Neutrophil (primary cell): ENCODE measurements at regions not wholly inside any gene's neighbourhood (a gene's known extent, or its start where the extent isn't known, plus 50 kb on each side); places are given as distances from the start of the nearest gene placed in this dataset.
"Not testable (repeated sequence)": the region's sequence is repeated elsewhere in the genome, so short reads cannot be mapped to it uniquely, and the experiment has no call there.

Experiments
- H3K27ac ChIP-seq: fragments of 200-600 bp; sonication (generic); 2 replicates; pipeline ENCODE4 v1.5.1; 2016; ENCODE audit warnings: mild to moderate bottlenecking, moderate library complexity
- H3K27me3 ChIP-seq: fragments of 200-600 bp; sonication (generic); 2 replicates; pipeline ENCODE4 v1.6.0; 2016; ENCODE audit warnings: mild to moderate bottlenecking
- H3K36me3 ChIP-seq: fragments of 200-600 bp; sonication (generic); 2 replicates; pipeline ENCODE4 v1.5.1; 2017
- H3K4me1 ChIP-seq, 2 experiments: fragments of 200-600 bp in 1 of 2; sonication (generic) in 1 of 2; 1 replicate in 1 of 2; 2 replicates in 1 of 2; pipeline versions ENCODE4 v1.5.1 to v1.6.1; 2013 to 2016; ENCODE audit warnings: low read depth in 1 of 2, low read length in 1 of 2, mild to moderate bottlenecking in 1 of 2, moderate library complexity in 1 of 2; ENCODE audit not compliant: control insufficient read depth in 1 of 2, insufficient read depth in 1 of 2
- H3K4me3 ChIP-seq, 2 experiments: fragments of 200-600 bp in 1 of 2; sonication (generic) in 1 of 2; 1 replicate in 1 of 2; 2 replicates in 1 of 2; pipeline ENCODE4 v1.5.1; 2013 to 2016; ENCODE audit warnings: low read depth in 1 of 2, low read length in 1 of 2, mild to moderate bottlenecking in 1 of 2, moderate library complexity in 1 of 2
- H3K9me3 ChIP-seq: fragments of 200-600 bp; sonication (generic); 2 replicates; pipeline ENCODE4 v1.5.1; 2016
- CTCF ChIP-seq: fragments of 200-600 bp; sonication (generic); IDR thresholded peaks from 2 replicates; pipeline ENCODE4 v1.5.1; 2016; ENCODE audit warnings: antibody characterized with exemption

- Histone ChIP-seq H3K4me3 (no peak overlapping the region), H3K27me3 (no peaks in the 10 kb centered on the region), H3K36me3 (no peaks in the 10 kb centered on the region), H3K9me3 (no peaks in the 10 kb centered on the region), H3K4me1 (no peaks in the 10 kb centered on the region), H3K27ac (no peak overlapping the region)
- TF ChIP-seq CTCF = no peak
These were observed 305.4 kb upstream of the MAP3K7 start for GRCh38 chr6:90892271-90892670.

GRCh38 chr6:90891355-90891754 is 304.5 kb upstream of the MAP3K7 start:
- Histone ChIP-seq H3K27me3 (no peaks in the 10 kb centered on the region), H3K4me1 (no peaks in the 10 kb centered on the region), H3K4me3 (no peak overlapping the region), H3K27ac (no peak overlapping the region), H3K9me3 (no peaks in the 10 kb centered on the region), H3K36me3 (no peaks in the 10 kb centered on the region)
- no peak for TF ChIP-seq CTCF

GRCh38 chr6:90890683-90891330 is 303.9 kb upstream of the MAP3K7 start:
- no peak for TF ChIP-seq CTCF
- Histone ChIP-seq H3K36me3 (no peaks in the 10 kb centered on the region), H3K9me3 (no peaks in the 10 kb centered on the region), H3K4me3 (no peak overlapping the region), H3K27me3 (no peaks in the 10 kb centered on the region), H3K4me1 (no peaks in the 10 kb centered on the region), H3K27ac (no peak overlapping the region)

GRCh38 chr6:90887764-90888163 is 300.9 kb upstream of the MAP3K7 start:
- Histone ChIP-seq H3K27me3 (no peaks in the 10 kb centered on the region), H3K27ac (no peak overlapping the region), H3K36me3 (no peaks in the 10 kb centered on the region), H3K9me3 (no peaks in the 10 kb centered on the region), H3K4me1 (no peaks in the 10 kb centered on the region), H3K4me3 (no peak overlapping the region)
- TF ChIP-seq CTCF = no peak

- H3K27ac ChIP-seq = no peak overlapping the region
- no peak for TF ChIP-seq CTCF
These were observed 298.8 kb upstream of the MAP3K7 start for GRCh38 chr6:90885611-90886056.

GRCh38 chr6:90885137-90885536 is 298.3 kb upstream of the MAP3K7 start:
- H3K27me3 ChIP-seq, H3K27ac ChIP-seq, H3K4me3 ChIP-seq, H3K36me3 ChIP-seq, H3K4me1 ChIP-seq, H3K9me3 ChIP-seq: not testable (repeated sequence)

More at GRCh38 chr6:90885611-90886056, 298.8 kb upstream of the MAP3K7 start:
- Histone ChIP-seq H3K9me3 (no peaks in the 10 kb centered on the region), H3K36me3 (no peaks in the 10 kb centered on the region), H3K4me3 (no peak overlapping the region), H3K4me1 (no peaks in the 10 kb centered on the region), H3K27me3 (no peaks in the 10 kb centered on the region)
